GM18517 (cell line): ENCODE measurements at regions not wholly inside any gene's neighbourhood (a gene's known extent, or its start where the extent isn't known, plus 50 kb on each side); places are given as distances from the start of the nearest gene placed in this dataset.

Experiments used
- ATAC-seq: cut with Tn5 transposase; IDR thresholded peaks from one replicate; pipeline ENCODE4 v1.9.1; 2021; ENCODE audit warnings: mild to moderate bottlenecking, moderate library complexity; ENCODE audit not compliant: unreplicated experiment

DNA sequence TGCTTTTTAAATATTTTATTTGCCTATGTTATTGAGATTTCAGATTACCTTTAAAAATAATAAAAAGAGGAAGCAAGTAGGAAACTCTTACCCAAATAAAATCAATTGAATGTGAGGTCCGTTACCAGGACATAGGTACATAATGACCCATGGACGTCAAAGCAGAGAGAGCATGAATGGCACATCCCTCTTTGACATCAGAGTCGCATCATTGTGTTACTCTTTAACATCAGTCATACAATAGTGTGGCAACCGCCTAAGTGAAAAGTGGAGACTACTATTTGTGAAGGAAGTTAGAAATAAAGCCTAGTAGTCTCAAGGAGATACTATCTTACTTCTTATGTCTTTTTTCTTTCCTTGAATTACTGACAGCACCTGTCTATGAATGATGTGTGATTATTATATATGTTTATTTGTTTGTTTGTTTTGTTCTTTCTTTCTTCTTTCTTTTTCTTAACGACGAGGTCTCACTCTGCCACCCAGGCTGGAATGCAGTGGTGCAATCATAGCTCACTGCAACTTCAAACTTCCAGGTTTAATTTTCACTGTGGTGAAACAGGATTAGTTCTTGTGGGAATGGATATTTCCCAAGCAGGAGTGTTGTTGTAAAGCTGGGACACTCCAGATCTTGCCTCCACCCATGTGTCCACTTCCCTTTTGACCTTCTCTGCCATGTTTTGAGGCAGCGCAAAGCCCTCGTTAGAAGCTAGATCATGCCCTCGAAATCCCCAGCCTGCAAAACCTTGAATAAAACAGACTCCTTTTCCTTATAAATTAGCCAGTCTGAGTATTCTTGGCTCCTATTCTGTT, 407.2 kb upstream of the NETO1 start:
- ATAC-seq, result no peak

GRCh38 chr18:73270920-73271634, 403.3 kb upstream of the NETO1 start:
- ATAC-seq, result no peak

DNA sequence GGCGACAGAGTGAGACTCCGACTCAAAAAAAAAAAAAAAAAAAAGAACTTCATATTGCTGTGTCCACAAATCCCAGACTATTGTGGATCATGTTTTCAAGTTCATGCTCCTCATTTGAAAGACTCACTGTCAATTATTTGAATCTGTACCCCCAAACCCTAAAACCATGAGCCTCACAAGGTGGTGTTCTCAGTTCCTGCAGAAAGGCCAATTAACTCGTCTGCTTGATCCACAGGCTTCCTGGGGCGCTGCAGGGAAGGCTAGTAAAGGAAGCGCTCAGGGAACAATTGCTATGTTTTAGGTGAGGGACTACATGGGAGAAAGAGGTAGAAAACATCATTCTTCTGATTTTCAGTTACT, 396.8 kb upstream of the NETO1 start:
- no peak for ATAC-seq

- ATAC-seq, result no peak
These were observed 394.1 kb upstream of the NETO1 start for GRCh38 chr18:73261923-73262322.

- ATAC-seq, result no peak
These were observed 393.5 kb upstream of the NETO1 start for GRCh38 chr18:73261243-73261642.

GRCh38 chr18:73258375-73259087, 390.7 kb upstream of the NETO1 start:
- no peak for ATAC-seq

GRCh38 chr18:73254564-73254963, 386.8 kb upstream of the NETO1 start:
- no peak for ATAC-seq

DNA sequence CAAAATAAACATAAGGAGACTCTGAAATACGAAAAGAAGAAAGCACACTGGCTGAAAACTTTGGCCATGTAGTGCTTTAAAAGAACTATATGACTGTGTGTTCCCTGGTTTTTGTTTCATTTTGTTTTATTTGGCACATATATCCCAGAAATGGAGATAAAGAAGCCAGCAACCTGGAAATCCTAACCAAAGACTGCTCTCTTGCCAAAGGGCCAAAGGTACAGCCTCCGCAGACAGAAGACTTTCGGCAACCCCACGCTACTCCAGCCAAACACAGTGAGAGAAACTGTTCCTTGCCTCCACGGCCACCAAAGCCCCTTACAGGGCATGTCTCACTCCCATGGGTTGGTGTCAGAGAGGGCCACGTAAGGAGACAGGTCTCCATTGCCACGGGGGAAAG, 381.2 kb upstream of the NETO1 start:
- ATAC-seq, result no peak

GRCh38 chr18:73246763-73247162, 379.0 kb upstream of the NETO1 start:
- ATAC-seq, result no peak

DNA sequence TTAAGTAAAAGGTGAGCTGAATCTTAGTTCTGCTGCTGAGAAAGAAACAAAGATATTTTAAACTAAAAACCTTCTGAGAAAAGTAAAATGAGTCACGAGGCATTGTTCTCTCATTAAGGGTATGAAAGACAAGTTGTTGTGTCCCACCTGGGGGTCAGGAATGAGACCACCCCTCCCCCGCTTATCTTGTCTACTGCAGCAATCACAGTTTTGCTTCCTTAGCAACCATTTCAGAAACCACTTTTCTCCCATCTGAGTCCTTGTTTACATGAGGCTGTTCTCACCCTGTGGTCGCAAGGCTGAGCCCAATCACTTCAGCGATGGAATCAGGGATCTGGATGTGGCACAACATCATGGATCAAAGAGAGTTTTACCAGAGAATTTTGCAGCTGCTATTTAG, 377.6 kb upstream of the NETO1 start:
- ATAC-seq, result no peak

DNA sequence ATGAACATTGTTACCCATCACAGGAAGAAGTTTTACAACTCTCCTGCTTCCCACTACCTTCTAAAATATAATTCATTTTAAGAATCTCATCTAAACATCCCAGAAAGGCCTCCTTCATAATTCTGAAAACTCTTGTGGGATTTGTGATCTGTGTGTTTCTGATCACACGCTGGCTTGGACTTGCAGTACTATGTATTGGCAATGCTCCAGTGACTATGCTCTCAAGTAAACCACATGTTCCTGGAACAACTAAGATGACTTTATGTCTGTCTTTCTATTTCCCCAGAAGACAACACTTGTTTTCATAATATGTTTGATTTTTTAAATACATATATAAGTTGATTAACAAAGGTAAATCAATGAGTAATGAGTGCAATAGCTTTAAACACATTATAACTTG, 376.6 kb upstream of the NETO1 start:
- no peak for ATAC-seq

DNA sequence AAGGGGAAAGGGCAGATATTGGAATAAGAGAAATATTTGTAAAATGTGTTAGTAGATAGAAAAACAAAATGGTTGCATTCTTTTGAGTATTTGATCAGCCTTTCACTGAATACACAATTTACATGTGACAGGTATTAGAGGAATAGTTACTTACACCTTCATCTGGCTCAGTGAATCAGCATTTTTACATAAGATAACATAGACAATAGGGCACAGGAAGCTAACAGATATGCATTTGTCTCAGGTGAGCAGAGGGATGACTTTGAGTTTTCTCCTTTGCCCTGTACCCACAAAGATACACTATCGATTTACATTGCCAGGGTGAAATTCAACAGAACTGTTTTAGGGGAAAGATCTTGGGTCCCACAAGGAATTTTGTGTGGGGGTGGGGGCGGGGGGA, 373.1 kb upstream of the NETO1 start:
- ATAC-seq, result no peak

- ATAC-seq, result no peak
These were observed 368.1 kb upstream of the NETO1 start for GRCh38 chr18:73235921-73236320.

- ATAC-seq, result peak; percentile 96
These were observed 367.7 kb upstream of the NETO1 start for GRCh38 chr18:73235491-73235890.

- ATAC-seq, result peak; percentile 79
These were observed 365.1 kb upstream of the NETO1 start for GRCh38 chr18:73232933-73233332.

DNA sequence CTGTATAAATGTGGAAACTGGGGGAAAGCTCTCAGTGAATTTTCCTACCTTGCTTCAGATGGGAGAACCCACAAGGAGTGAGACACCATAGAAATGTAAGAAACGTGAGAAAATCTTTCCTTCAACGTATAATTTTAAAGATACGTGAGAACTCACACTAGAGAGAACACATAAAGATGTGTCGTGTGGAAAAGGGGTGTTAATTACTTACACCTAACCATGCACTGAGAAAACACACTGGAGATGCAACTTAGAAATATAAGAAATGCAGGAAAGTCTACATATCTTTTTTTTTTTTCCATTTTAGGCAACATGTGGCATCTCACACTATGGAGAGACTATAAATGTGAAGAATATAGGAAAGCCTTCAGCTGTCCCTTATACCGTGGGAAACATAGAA, 352.9 kb upstream of the NETO1 start:
- no peak for ATAC-seq

DNA sequence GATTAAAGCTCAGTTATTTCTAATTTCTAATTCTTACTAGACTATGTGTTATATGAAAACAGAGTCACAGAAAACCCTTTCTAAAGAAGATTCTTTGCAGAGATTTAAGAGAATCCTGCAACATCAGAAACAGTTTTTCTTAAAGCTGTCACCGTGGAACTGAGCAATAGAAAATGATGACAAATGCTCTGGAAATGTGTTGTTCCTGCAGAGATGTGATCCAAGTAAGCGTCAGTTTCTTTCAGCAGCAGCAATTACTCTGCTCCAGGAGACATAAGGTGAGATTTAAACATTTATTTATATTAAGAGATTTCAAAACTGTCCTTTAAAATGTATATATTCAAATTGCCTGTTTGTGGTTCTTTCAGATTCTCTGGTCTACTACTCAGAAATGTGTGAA, 350.5 kb upstream of the NETO1 start:
- no peak for ATAC-seq

GRCh38 chr18:73214970-73215369, 347.2 kb upstream of the NETO1 start:
- ATAC-seq, result no peak

- no peak for ATAC-seq
These were observed 344.7 kb upstream of the NETO1 start for GRCh38 chr18:73212442-73212841.

DNA sequence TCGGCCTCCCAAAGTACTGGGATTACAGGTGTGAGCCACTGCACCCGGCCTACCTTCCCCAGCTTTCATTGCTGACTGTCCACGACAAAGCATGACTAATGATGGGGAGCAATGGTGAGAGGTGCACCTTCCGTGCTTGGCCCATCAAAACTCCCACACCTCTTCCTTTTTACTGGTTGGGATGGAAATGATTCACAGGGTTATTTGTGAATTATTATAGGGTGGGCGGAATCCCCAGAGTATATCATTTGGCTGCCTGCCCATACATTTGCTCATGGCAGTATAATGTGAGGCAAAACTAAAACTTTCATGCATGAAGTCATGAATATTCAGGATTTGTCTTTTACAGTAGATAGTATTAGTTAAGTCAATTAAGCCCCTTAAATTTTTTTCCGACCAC, 334.2 kb upstream of the NETO1 start:
- no peak for ATAC-seq

DNA sequence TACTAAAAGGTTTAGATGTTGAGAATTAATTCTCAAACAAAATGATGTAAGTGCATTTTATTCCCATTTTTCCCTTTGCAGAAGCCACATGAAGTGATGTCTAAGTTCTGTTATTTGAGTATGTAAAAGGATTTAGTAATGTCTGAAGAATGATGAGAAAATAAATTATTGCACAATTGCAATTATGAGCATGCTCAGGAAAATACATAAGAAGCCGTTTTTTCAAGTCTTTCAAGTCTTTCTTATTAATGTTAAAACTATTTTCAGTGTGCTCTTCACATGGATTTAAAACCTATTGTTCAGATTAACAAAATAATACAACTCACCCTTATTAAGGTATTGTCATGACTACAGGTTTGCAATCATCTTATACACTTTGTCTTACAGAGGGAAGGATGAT, 331.4 kb upstream of the NETO1 start:
- no peak for ATAC-seq

DNA sequence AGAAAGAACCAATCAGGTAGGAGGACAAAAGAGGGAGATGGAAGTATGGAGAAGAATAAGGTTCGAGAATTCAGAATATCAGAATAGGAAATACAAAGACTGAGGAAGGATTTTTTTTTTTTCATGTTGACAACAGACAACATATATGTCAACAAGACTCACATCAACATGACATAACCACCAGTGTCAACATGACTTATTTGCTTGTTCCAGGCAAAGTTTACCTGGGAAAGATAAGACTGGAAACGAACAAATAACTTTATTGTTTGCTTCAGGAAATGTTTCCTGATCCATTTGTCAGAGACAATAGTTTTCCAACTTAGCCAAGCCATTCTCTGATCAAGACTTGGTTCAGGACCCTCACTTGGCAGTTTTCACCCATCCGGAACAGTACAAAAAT, 321.9 kb upstream of the NETO1 start:
- no peak for ATAC-seq
